ENCODE measurements at regions not wholly inside any gene's neighbourhood (a gene's known extent, or its start where the extent isn't known, plus 50 kb on each side); places are given as distances from the start of the nearest gene placed in this dataset.
"Not testable (repeated sequence)": the region's sequence is repeated elsewhere in the genome, so short reads cannot be mapped to it uniquely, and the experiment has no call there.

- not testable (repeated sequence) for TF ChIP-seq TARDBP (IDR thresholded peaks at IDR 0.05); HDGF (IDR thresholded peaks at IDR 0.05; ENCODE audit: borderline replicate concordance); FOXK2 (IDR thresholded peaks at IDR 0.05); ARNT (IDR thresholded peaks at IDR 0.05); ZNF384 (IDR thresholded peaks at IDR 0.05); SP1 (IDR thresholded peaks at IDR 0.05); L3MBTL2 (conservative IDR thresholded peaks at IDR 0.05); ELF4 (IDR thresholded peaks at IDR 0.05); BHLHE40 (IDR thresholded peaks at IDR 0.05; ENCODE audit: borderline replicate concordance)
Measured at GRCh38 chr2:182609005-182609404, 107.1 kb upstream of the DNAJC10 start.

All from HEK293T (cell line).